ENCODE measurements at regions not wholly inside any gene's neighbourhood (a gene's known extent, or its start where the extent isn't known, plus 50 kb on each side); places are given as distances from the start of the nearest gene placed in this dataset.

- DNase-seq, result no peak
These were observed 120.7 kb upstream of the CSF3R start for GRCh38 chr1:36603461-36603860.

DNA sequence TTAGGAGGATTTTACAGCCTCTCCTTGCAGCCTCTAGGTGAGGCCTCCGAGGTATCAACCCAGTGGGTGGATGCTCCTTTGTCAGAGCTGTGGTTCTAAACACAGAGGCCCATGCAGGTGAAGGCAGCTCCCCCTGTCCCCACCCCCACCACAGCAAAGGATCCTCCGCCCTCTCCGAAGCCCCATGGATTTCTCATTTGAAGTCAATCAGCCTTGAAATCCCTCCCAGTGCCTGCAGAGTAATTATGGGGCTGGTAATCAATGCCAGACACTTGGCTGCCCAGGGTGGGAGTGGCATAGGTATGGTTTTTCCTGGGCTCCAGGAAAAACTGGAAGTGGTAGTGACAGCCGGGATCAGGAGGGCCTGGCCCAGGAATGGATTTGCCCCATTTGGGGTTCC lies 119.5 kb upstream of the CSF3R start:
- DNase-seq, result no peak

DNA sequence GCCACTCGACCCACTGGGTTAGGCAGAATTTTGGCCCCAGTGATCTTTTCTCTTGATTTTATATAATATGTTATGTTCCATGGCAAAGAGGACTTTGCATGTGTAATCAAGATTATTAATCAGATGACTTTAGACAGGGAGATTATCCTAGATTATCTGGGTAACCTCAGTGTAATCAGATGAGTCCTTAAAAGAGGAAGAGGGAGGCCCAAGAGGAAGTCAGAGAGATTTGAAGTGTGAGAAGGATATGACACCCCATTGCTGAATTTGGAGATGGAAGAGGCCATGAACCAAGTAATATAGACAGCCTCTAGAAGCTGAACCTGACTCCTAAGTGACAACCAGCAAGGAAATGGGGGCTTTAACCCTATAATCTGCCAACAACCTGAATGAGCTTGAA lies 117.1 kb upstream of the CSF3R start:
- DNase-seq, result no peak

GRCh38 chr1:36597514-36597913 lies 114.8 kb upstream of the CSF3R start:
- no peak for DNase-seq

DNA sequence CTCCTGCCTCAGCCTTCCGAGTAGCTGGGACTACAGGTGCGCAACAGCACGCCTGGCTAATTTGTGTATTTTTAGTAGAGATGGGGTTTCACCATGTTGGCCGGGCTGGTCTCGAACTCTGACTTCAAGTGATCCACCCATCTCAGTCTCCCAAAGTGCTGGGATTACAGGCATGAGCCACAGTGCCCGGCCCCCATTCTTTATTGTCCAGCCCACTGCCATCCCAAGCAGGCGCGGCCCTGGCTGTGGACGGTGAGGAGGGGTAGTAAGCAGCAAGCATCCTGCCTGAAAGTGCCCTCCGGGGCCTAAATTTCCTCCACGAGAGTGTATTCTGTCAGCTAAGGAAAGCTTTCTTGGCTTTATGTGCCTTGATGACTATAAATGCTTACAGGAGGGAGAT lies 113.2 kb upstream of the CSF3R start:
- no peak for DNase-seq

DNA sequence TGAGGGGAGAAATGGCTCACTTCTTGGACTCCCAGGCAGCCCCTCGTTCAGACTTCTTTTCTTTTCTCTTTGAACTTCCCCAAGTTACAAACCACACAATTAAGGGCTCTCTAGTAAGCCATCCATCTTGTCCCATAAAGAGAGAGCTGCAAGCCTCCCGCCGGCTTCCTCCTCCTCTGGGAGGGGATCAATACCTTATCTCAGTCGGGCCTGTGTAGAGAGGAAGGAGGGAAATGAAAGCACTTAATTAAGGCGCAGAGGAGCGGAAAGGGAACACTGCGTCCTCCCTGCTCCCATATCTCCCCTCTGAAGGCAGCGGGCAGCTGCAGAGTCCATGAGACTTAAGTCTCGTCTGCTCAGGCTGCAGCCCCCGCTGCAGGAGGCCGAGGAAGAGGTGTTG lies 112.6 kb upstream of the CSF3R start:
- no peak for DNase-seq

DNA sequence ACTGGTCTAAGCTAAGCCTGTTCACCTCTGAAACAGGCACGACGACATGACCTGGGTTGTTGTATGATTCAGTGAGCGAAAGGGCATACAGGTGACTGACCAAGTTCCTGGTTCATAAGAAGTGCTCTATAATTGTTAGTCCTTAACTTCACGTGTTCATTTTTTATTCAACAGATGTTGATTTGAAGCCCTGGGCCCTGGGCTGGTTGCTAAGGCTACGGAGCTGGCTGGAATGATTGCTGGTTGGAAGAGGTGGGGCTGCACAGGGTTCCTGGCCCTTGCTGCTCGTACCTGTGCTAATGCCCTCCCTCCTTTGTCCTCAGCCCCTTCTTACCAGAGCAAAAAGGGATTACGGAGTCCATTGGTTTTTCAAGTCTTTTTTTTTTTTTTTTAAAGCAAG lies 111.3 kb upstream of the CSF3R start:
- no peak for DNase-seq

DNA sequence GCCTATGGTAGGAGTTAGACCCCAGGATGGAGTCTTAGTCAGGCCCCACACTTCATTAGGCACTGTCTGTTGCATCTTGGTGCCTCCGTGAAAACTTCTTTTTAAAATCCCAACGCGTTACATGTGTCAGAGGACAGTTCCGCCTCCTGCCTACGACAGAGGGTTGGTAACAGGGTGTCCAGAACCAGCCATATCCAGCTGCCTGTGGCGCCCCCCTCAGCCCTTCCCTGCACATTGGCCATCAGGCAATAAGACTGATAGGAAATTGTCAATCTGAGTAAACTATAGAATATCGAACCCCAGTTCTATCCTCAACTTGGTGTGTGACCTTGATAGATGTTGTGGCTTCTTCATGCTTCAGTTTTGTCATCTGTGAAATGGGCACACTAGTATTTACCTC lies 108.6 kb upstream of the CSF3R start:
- no peak for DNase-seq

DNA sequence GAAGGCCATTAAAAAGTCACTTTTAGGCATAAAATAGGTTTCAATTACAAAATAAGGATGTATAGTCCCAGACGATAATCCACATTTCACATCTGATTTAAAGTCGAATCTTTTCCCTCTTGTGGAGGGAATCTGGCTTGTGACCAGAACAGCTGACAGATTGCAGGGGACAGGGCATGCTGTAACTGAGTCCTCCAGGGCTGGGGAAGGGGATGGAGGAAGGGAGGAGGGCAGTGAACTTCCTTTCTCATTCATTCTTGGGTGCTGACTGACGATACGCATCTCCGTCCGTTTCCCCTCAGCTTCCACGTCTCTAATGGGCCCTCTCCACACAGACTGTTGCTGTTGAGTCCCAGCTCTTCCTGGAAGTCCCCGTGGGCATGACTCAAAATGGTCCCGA lies 108.1 kb upstream of the CSF3R start:
- no peak for DNase-seq

DNA sequence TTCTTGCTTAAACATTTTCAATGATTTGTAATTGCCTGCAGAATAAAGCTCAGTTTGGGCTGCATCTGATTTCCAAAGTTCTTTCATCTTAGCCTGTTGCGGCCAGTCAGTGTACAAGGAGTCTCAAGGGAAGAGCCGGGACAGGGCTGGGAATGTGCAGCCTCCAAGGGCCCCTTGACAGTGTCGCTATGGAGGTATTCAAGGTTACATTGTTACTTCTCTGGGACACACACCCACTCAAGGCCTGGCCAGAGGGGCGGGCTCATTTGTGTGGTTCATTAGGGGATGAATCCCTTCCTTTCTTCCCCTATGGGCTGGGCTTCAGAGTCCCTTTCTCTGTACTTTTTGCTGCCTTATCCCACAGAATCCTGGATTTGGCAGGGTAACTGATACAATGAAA lies 107.6 kb upstream of the CSF3R start:
- no peak for DNase-seq

GRCh38 chr1:36588972-36589371 lies 106.3 kb upstream of the CSF3R start:
- no peak for DNase-seq

- DNase-seq, result no peak
These were observed 103.1 kb upstream of the CSF3R start for GRCh38 chr1:36585569-36586548.

GRCh38 chr1:36584874-36585453 lies 102.3 kb upstream of the CSF3R start:
- no peak for DNase-seq

DNA sequence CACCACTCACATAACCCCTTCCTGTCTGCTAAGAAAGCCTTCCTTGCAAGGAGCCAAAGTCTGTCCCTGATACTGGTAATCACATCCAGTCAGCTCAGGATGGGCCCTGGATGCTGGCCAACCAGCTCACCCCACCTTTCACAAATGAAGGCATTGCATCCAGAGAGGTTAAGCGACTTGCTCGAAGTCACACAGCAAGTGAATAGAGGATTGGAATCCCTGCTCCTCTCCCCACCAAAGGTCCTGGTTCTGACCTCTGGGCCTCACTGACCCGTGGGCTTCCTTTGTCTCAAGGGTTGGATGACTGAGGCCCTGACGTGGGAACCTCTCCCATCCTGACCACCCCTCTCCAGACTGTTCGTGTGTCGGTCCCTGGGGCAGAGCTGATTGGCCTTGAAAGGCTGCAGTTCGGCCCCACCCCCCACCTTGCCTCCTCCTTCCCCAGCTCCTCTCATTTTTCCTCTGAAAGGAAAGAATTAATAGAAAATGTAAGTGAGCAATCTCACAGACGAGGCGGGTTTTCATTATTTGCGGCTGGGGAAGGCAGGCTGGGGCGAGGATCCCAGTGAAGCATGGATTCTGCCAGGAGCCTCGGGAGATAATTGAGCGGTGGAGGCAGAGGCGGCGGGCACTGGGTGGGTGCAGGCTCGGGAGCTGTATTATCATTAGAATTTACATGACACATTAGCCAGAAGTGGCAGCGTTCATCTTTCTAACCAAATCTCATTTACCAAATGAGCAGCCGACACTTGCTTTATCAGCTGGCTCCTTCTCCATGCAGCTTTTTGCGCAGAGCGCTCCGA lies 101.5 kb upstream of the CSF3R start:
- DNase-seq, result no peak

GRCh38 chr1:36583080-36583479 lies 100.4 kb upstream of the CSF3R start:
- DNase-seq, result no peak

DNA sequence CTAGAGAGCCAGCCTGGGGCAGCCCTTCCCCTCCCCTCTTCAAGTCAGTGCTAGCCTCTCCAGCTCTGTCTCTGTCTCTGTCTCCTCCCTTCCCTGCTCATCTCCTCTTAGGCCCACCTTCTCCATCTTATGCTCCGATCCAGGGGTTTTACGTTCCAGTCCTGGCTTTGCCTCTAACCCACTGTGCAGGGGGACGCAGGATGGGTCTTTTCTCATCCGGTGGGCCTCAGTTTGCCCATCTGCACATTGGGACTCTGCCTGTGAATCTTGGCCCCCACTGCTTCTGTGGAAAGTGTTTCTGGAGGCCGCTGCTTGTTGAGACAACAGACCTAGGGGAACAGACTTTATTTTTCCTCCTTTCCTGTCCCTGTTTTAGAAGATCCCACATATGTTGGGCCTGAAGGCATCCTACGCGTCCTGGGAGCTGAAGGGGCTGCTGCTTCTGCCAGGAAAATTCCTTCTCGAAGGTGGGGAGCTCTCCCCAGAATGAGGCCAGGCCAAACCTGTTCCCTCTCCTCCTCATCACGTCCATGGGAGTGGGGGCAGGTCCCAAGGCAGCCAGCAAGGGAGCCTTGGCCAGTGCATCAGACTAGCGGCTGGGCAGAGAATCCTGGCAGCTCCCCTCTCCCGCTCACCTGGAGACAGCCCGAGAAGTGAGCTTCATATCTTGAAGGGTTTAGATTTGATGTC lies 99.5 kb upstream of the CSF3R start:
- DNase-seq, result no peak

- DNase-seq, result no peak
These were observed 97.8 kb upstream of the CSF3R start for GRCh38 chr1:36580524-36580923.

DNA sequence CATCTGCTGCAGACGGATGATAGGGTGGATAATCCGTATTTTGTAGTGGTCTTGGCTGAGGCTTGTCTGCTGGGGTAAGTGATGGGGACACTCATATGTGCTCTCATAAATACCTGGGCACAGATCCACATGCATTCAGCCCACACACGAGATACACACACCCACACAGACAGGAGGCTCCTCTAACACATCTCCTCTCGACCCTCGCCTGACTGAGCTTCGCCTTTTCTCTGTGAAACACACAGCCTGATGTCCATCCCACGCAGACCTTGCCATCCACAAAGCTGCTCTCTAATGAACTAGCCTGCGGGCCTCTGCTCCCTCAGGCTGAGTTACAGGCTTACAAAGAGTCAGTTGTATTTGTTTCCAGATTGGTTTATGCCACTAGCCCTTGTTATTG lies 96.3 kb upstream of the CSF3R start:
- no peak for DNase-seq

GRCh38 chr1:36576551-36577110 lies 93.9 kb upstream of the CSF3R start:
- DNase-seq, result no peak

- peak; percentile 41 for DNase-seq
These were observed 93.4 kb upstream of the CSF3R start for GRCh38 chr1:36576118-36576517.

- no peak for DNase-seq
These were observed 90.7 kb upstream of the CSF3R start for GRCh38 chr1:36573445-36573844.

DNA sequence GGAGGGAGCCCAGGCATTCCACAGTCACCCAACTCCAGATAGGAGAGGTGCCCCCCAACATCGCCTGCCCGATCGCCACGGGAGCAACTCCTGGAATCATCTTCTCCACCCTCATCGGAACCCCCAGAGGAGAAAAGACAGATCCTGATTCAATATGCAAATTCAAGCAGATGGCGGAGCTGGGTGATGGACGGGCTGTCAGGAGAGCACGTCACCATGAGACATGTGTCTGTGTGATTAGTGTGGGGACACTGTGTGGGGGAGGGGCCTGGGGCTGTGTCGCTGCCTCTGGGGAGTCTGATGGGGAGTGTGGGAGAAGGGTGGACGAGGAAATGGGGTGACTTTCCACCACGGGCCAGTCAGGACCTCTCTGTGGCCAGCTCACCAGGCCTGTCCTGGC lies 90.2 kb upstream of the CSF3R start:
- no peak for DNase-seq

Data from activated CD4-positive, alpha-beta T cell treated with anti-CD3 and anti-CD28 coated beads, Interleukin-2, amount 50 U/mL, for 4 hours (primary cell).